Glutamatergic neuron (in vitro differentiated cells): ENCODE measurements at regions not wholly inside any gene's neighbourhood (a gene's known extent, or its start where the extent isn't known, plus 50 kb on each side); places are given as distances from the start of the nearest gene placed in this dataset.

ENCODE experiments used
- DNase-seq: peaks from one replicate; pipeline ENCODE4 v3.0.0; 2022
- H3K27ac Mint-ChIP-seq: one replicate; pipeline ENCODE4 v1.8.0; 2020; ENCODE audit warnings: mild to moderate bottlenecking, mixed read lengths, inconsistent platforms; ENCODE audit not compliant: unreplicated experiment
- H3K27me3 Mint-ChIP-seq: one replicate; pipeline ENCODE4 v1.8.0; 2020; ENCODE audit warnings: mild to moderate bottlenecking, moderate library complexity, mixed read lengths, inconsistent platforms; ENCODE audit not compliant: unreplicated experiment
- H3K36me3 Mint-ChIP-seq: one replicate; pipeline ENCODE4 v1.8.0; 2020; ENCODE audit warnings: mild to moderate bottlenecking, mixed read lengths, inconsistent platforms; ENCODE audit not compliant: unreplicated experiment
- H3K4me1 Mint-ChIP-seq: one replicate; pipeline ENCODE4 v1.8.0; 2020; ENCODE audit warnings: mild to moderate bottlenecking, low read depth, mixed read lengths, inconsistent platforms; ENCODE audit not compliant: unreplicated experiment
- H3K4me3 Mint-ChIP-seq: one replicate; pipeline ENCODE4 v1.8.0; 2020; ENCODE audit warnings: mild to moderate bottlenecking, mixed read lengths, inconsistent platforms; ENCODE audit not compliant: unreplicated experiment
- H3K9me3 Mint-ChIP-seq: one replicate; pipeline ENCODE4 v1.8.0; 2020; ENCODE audit warnings: mild to moderate bottlenecking, moderate library complexity, mixed read lengths, inconsistent platforms; ENCODE audit not compliant: unreplicated experiment
- CTCF ChIP-seq: fragments of 200-600 bp; sonication (generic); IDR thresholded peaks from one replicate; pipeline ENCODE4 v1.5.0; 2021; ENCODE audit not compliant: partially characterized antibody, unreplicated experiment

DNA sequence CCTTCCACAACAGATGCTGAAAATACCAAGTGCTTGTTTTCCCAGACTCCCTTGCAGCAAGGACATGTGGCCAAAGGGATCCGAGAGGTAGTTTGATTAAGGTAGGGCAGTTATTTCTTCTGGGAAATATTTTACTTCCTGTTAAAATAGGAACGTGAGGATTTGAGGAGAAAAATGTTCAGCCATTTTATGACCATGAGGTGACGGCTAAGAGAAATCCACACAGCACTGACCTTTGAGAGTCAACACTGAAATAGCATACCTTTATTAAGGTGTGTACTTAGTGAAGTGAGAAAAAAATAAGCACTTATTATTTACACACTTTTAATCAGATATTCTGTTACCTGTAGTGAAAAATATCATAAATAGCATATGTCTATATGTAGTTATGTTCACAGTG, 133.9 kb downstream of the PPP1R3A start:
- Mint-ChIP-seq H3K9me3 (no peaks in the 10 kb centered on the region), H3K4me1 (peaks cover 1% of the 10 kb centered on the region), H3K4me3 (no peak overlapping the region), H3K36me3 (no peaks in the 10 kb centered on the region), H3K27ac (no peak overlapping the region), H3K27me3 (no peaks in the 10 kb centered on the region)
- DNase-seq: no peak
- no peak for TF ChIP-seq CTCF

DNA sequence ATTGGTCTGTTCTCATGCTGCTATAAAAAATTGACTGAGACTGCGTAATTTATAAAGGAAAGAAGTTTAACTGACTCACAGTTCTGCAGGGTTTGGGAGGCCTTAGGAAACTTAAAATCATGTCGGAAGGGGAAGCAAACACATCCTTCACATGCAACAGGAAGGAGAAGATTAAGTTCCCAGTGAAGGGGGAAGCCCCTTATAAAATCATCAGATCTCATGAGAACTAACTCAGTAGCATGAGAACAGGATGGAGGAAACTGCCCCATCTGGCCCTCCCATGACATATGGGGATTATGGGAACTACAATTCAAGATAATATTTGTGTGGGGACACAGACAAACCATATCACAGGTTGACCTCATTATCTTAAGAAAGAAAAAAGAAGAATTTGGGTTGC, 134.5 kb downstream of the PPP1R3A start:
- no peak for DNase-seq
- H3K9me3 Mint-ChIP-seq: no peaks in the 10 kb centered on the region
- H3K27ac Mint-ChIP-seq: peak overlapping the region; percentile 25
- no peak for TF ChIP-seq CTCF
- H3K36me3 Mint-ChIP-seq: no peaks in the 10 kb centered on the region
- H3K4me1 Mint-ChIP-seq: peaks cover 1% of the 10 kb centered on the region
- no peaks in the 10 kb centered on the region for H3K27me3 Mint-ChIP-seq
- no peak overlapping the region for H3K4me3 Mint-ChIP-seq

DNA sequence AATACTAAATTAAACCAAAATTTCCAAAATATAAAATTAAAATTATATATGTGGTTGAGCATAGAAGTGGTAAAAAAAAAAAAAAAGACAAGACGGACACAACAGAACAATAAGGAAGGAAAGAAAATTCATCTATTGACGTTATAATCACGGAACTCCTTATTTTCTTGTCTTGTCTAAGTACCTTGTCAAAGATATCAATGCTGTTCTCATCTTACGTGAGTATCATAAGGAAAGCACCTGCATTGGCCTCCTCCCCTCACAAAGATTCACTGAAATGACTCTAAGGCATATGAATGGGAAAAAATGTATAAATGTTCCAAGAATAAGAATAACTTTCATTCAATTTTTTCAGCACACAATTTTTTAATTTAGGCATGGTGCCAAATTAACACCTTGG, 135.4 kb downstream of the PPP1R3A start:
- H3K9me3 Mint-ChIP-seq: no peaks in the 10 kb centered on the region
- H3K36me3 Mint-ChIP-seq: no peaks in the 10 kb centered on the region
- DNase-seq: no peak
- peaks cover 1% of the 10 kb centered on the region for H3K4me1 Mint-ChIP-seq
- H3K4me3 Mint-ChIP-seq: no peak overlapping the region
- no peak for TF ChIP-seq CTCF
- no peak overlapping the region for H3K27ac Mint-ChIP-seq
- H3K27me3 Mint-ChIP-seq: no peaks in the 10 kb centered on the region

DNA sequence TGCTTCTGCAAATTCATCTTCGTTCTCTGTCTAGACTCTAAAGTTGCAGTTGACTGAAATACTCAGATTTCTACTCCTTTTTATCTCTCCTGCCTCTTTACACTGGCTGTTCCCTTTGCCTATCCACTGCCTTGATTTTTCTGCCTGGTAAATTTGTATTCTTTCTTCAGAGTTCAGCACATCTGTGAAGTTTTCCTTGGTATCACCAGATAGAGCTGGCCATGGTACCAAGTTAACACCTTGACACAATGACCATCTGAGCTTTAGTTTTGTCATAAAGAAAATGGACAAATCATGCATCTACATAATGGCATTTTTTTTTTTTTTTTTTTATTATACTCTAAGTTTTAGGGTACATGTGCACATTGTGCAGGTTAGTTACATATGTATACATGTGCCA, 143.0 kb downstream of the PPP1R3A start:
- H3K36me3 Mint-ChIP-seq: no peaks in the 10 kb centered on the region
- H3K27me3 Mint-ChIP-seq: no peaks in the 10 kb centered on the region
- H3K4me1 Mint-ChIP-seq: peaks cover 11% of the 10 kb centered on the region
- no peak overlapping the region for H3K27ac Mint-ChIP-seq
- no peak for DNase-seq
- TF ChIP-seq CTCF: no peak
- H3K9me3 Mint-ChIP-seq: no peaks in the 10 kb centered on the region
- no peak overlapping the region for H3K4me3 Mint-ChIP-seq

GRCh38 chr7:113775401-113775800, 143.4 kb downstream of the PPP1R3A start:
- TF ChIP-seq CTCF: no peak
- Mint-ChIP-seq H3K36me3 (peaks cover 4% of the 10 kb centered on the region), H3K27me3 (no peaks in the 10 kb centered on the region), H3K27ac (no peak overlapping the region), H3K9me3 (peaks cover 3% of the 10 kb centered on the region), H3K4me3 (no peak overlapping the region), H3K4me1 (peaks cover 11% of the 10 kb centered on the region)
- DNase-seq: no peak
